GM18951 (cell line): ENCODE measurements at regions not wholly inside any gene's neighbourhood (a gene's known extent, or its start where the extent isn't known, plus 50 kb on each side); places are given as distances from the start of the nearest gene placed in this dataset.

Experiments
- POLR2A ChIP-seq: IDR thresholded peaks from 4 replicates; pipeline ENCODE4 v1.6.1; 2011; ENCODE audit warnings: mild to moderate bottlenecking; ENCODE audit not compliant: insufficient read length, insufficient read depth; ENCODE audit errors: extremely low read depth
- in situ Hi-C: fragments of 300-500 bp; cut with MboI; formaldehyde crosslinking; loops from one replicate; pipeline ENCODE4 v1.12.0; 2022; ENCODE audit warnings: low sequenced_read_pairs, mixed read lengths, inconsistent platforms; ENCODE audit not compliant: unreplicated experiment

GRCh38 chr10:78384049-78384431, 350.4 kb downstream of the RPS24 start:
- in situ Hi-C loops = no loop called here
- TF ChIP-seq POLR2A = no peak

- in situ Hi-C loops = no loop called here
- TF ChIP-seq POLR2A = no peak
Observed at GRCh38 chr10:78385599-78385998, 351.9 kb downstream of the RPS24 start.

DNA sequence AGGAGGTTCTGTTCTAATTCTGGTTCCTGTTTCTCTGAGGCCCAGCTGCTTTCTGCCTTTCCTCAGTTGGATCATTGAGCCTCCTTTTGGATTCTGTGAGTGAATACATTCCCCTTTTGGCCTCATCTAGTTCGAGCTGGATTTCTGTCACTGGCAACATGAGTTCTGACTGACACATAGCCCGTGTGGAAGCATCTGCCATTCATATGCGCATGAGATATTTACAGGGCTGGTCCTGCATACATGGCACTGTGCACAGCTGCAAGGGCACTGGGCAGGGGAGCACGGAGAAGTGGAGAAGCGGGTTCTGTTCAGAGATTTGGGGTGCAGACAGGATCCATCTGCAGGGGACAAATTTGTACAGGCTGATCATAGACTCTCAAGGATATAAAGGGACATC, 352.8 kb downstream of the RPS24 start:
- in situ Hi-C loops = no loop called here
- no peak for TF ChIP-seq POLR2A

- no peak for TF ChIP-seq POLR2A
- in situ Hi-C loops = no loop called here
Observed at GRCh38 chr10:78388331-78389050, 354.8 kb downstream of the RPS24 start.

DNA sequence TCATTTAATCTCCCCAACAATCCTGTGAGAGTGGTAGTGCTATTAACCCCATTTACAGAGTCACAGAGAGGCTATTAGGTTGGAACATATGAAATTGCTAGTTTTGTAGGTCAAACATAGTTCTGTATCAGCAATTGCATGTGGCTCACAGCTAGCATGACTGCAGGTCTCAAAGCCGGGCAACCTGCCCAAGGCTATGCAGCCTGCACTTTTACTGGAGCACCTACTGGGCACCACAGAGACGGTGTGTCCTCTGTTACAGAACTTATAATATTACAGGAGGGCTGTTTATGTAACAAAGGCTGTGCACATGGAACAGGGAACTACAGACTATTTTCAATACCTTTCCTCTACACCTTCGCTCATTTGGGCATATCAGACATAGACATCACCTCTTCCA, 355.8 kb downstream of the RPS24 start:
- TF ChIP-seq POLR2A = no peak
- in situ Hi-C loops = no loop called here

DNA sequence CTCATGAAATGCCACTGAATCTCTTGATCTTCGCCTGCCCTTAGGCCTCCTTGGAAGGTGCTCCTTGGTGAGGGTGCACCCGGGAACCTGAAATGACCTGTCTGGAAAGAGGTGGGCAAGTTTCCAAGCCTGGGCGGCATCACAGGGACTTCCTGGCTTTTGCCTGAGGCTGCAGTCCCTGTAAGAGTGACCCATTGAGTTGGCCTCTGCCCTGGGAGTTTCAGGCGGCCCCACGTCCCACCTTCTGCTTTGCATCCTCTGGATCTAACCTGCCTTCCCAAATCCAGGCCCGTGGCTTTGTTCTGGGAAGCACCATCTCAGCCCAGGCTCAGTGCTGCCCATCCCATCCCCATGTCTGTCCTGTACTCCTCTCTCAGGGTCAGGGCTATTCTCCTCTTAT, 356.4 kb downstream of the RPS24 start:
- in situ Hi-C loops = no loop called here
- no peak for TF ChIP-seq POLR2A

DNA sequence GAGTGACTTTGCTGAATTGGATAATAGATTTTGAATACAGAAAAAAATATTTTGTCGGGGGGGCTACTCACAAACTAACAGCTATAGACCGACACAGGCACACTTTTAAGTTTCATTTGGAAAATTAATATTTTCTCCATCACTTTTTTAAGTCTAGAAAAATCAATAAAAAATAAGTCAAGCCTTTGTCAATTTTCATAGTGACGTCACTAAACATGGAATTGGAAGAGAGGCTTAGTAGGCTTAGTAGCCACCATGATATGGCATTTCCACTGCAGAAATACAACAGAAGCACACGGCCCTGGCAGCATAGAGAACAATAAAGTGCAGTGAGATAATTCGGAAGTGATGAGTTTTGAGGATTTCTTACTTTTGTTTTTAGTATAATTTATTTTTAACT, 357.2 kb downstream of the RPS24 start:
- TF ChIP-seq POLR2A = no peak
- in situ Hi-C loops = no loop called here

- no peak for TF ChIP-seq POLR2A
- in situ Hi-C loops = no loop called here
Observed at GRCh38 chr10:78391585-78391984, 357.9 kb downstream of the RPS24 start.

DNA sequence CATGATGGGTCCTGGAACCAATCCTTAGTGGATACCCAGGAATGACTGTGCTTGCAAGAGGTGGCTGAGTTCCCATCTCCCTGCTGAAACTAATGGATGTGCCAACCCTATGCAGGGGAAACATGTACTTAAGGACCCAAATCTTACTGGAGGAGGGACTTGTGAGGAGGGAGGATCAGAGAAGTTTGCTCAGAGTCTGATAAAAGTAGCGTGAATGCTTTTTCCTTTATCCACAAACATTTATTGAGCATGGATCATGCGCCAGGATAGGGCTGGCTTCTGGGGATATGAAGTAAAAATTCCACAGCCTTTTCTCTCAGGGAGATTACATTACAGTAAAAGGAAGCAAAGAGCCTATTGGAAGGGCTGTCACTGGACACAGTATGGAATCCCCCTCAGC, 358.5 kb downstream of the RPS24 start:
- in situ Hi-C loops = no loop called here

DNA sequence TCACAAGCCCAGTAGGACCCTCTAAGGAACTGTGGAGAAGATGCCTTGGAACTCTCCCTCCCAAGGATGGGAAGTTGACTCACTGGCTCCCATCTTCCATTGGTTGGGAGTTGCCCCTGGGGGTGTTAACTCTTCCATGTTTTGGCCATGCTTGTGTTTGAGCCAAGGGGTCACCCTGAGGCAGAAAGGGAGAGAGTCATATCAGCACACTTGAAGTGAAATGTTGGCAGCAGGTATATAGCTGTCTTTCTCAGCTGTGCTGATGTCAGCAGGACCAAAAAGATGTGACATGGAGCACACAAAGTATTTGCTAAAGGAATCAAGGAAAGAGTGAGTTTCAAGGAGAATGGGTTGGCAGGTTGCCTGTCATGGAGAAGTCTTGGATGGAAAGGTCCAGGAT, 359.4 kb downstream of the RPS24 start:
- in situ Hi-C loops = no loop called here
- TF ChIP-seq POLR2A = no peak

More for the DNA sequence above, 358.5 kb downstream of the RPS24 start:
- no peak for TF ChIP-seq POLR2A

- no peak for TF ChIP-seq POLR2A
- in situ Hi-C loops = no loop called here
Observed at GRCh38 chr10:78394047-78394446, 360.4 kb downstream of the RPS24 start.

GRCh38 chr10:78395162-78395561, 361.5 kb downstream of the RPS24 start:
- in situ Hi-C loops = no loop called here
- no peak for TF ChIP-seq POLR2A

DNA sequence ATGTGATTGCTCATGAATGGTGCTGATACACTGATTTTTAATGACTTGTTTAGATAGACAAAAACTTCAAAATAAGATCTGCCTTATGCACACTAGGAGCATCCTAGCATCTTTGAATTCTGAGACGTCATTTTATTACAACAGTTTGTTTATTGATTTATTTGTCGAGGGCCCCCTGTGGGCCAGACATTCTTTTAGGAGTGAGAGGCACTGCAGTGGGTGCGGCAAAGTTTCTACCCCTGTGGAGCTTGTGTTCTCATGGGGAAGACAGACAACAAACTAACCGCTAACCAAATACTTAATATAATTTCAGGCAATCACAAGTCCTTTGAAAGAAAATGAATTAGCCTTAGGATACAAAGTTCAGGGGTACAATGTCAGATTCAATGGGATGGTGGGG, 363.1 kb downstream of the RPS24 start:
- TF ChIP-seq POLR2A = no peak
- in situ Hi-C loops = no loop called here

GRCh38 chr10:78397786-78398185, 364.1 kb downstream of the RPS24 start:
- no peak for TF ChIP-seq POLR2A
- in situ Hi-C loops = no loop called here

DNA sequence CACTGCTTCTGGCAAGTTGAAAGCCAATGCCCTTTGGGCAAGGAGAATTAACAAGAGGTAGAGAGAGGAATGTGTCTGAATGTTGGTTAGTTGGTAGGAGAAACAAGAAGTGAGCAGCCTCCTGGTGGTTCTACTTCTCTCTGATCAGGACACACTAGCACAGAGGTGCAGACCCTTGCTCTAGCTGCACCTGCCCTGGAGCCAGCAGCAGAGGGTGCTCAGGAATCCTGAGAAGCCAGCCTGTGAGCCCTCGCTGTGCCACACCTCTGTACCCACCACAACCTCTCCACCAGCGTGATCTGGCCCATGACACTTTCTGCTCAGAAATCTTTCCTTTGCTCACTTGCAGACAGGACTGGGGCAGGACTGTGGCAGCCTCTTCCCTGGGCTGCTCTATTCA, 364.7 kb downstream of the RPS24 start:
- in situ Hi-C loops = no loop called here
- TF ChIP-seq POLR2A = no peak
